ENCODE measurements at regions not wholly inside any gene's neighbourhood (a gene's known extent, or its start where the extent isn't known, plus 50 kb on each side); places are given as distances from the start of the nearest gene placed in this dataset.

DNA sequence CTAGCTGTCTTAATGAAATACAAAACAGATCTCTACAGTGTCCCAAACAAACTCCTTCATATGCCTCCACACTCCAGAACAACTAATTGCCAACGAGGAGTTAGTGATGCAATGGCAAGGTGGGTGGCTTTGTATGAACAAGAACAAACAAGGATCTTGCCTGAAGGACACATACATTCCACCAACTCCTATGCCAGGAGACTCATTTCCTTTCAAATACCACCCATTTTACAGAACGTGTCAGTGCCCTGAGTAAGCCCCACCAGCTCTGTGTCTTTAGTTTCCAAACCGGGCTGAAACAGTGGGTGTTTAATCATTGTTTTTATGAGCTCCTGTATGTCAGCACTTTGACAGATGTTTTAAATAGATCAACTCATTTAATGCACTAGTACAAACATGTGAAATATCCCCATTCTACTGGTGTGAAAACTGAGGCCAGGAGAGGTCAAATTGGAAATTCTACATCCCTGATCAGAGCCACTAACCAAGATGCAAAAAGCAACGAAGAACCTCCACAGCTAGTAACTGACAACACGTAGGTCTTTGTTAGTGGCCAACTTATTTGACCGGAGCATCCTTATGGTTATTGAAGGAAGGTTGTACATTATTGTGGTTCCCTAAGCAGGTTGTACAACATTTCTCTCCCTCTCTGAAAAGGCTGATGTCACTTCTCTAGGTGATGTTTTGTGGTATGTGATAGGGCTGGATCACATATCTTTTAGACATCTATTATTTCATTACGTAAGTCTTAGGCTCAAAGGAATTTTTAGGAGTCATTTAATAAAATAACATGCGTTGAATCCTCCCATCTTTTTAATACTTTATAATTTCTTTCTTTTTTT is 534.9 kb upstream of the TNP1 start:
- no peak for ATAC-seq (ENCODE audit: insufficient read depth, low read depth)
- TF ChIP-seq EZH2 (IDR thresholded peaks at IDR 0.05; ENCODE audit: borderline replicate concordance, low read depth, low read length, severe bottlenecking) = no peak
- TF ChIP-seq, protein P1, sequence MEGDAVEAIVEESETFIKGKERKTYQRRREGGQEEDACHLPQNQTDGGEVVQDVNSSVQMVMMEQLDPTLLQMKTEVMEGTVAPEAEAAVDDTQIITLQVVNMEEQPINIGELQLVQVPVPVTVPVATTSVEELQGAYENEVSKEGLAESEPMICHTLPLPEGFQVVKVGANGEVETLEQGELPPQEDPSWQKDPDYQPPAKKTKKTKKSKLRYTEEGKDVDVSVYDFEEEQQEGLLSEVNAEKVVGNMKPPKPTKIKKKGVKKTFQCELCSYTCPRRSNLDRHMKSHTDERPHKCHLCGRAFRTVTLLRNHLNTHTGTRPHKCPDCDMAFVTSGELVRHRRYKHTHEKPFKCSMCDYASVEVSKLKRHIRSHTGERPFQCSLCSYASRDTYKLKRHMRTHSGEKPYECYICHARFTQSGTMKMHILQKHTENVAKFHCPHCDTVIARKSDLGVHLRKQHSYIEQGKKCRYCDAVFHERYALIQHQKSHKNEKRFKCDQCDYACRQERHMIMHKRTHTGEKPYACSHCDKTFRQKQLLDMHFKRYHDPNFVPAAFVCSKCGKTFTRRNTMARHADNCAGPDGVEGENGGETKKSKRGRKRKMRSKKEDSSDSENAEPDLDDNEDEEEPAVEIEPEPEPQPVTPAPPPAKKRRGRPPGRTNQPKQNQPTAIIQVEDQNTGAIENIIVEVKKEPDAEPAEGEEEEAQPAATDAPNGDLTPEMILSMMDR (IDR thresholded peaks at IDR 0.05; ENCODE audit: borderline replicate concordance, extremely low read depth, low read length, poor library complexity, severe bottlenecking) = no peak
- no peaks in the 10 kb centered on the region for H3K4me1 ChIP-seq (ENCODE audit: insufficient read depth, low read length)

DNA sequence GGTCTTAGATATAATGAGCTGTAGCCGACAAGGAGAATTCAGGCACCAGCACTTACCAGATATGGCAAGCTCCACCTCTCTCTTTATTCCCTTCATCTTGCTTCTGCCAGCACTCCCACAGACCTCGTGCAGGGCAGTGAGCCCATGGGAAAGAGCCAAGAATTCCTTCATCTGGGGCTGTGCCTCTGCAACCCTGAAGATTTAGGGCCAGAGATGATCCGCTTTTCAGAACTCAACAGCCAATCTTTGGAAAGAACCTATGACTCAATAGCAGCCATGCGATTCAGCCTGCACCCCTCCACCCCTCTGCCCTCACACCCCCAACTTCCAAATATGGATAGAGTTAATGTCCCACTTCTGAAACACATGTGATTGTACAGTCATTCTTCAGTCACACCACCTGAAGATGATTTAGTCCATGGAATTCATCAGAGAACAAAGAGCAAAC is 533.7 kb upstream of the TNP1 start:
- H3K9ac ChIP-seq (ENCODE audit: low read depth, low read length) = no peak overlapping the region
- H3K79me2 ChIP-seq (ENCODE audit: insufficient read depth, low read length) = no peaks in the 10 kb centered on the region
- H3K27ac ChIP-seq (ENCODE audit: low read length) = no peak overlapping the region
- TF ChIP-seq, protein P1 (IDR thresholded peaks at IDR 0.05; ENCODE audit: borderline replicate concordance, extremely low read depth, low read length, poor library complexity, severe bottlenecking) = no peak
- no peak for TF ChIP-seq EZH2 (IDR thresholded peaks at IDR 0.05; ENCODE audit: borderline replicate concordance, low read depth, low read length, severe bottlenecking)
- DNase-seq (no peak), ATAC-seq (ENCODE audit: insufficient read depth, low read depth) (no peak)
- no peaks in the 10 kb centered on the region for H3K27me3 ChIP-seq (ENCODE audit: insufficient read depth, low read length, poor library complexity)
- H3K4me1 ChIP-seq (ENCODE audit: insufficient read depth, low read length) = no peaks in the 10 kb centered on the region
- H4K20me1 ChIP-seq (ENCODE audit: insufficient read depth, low read length) = no peaks in the 10 kb centered on the region
- H2AFZ ChIP-seq (ENCODE audit: low read depth, low read length) = no peak overlapping the region
- H3K36me3 ChIP-seq (ENCODE audit: insufficient read depth, low read length) = no peaks in the 10 kb centered on the region
- no peak overlapping the region for H3K4me2 ChIP-seq (ENCODE audit: insufficient read depth, low read length)
- H3K9me3 ChIP-seq (ENCODE audit: insufficient read depth, low read length, severe bottlenecking) = peaks cover 12% of the 10 kb centered on the region
- no peak overlapping the region for H3K4me3 ChIP-seq (ENCODE audit: low read depth in 1 of 2, low read length in 2 of 2)

More for the DNA sequence above, 534.9 kb upstream of the TNP1 start:
- no peaks in the 10 kb centered on the region for H3K79me2 ChIP-seq (ENCODE audit: insufficient read depth, low read length)
- H2AFZ ChIP-seq (ENCODE audit: low read depth, low read length) = no peak overlapping the region
- no peak overlapping the region for H3K4me3 ChIP-seq (ENCODE audit: low read depth in 1 of 2, low read length in 2 of 2)
- no peak overlapping the region for H3K4me2 ChIP-seq (ENCODE audit: insufficient read depth, low read length)
- H3K36me3 ChIP-seq (ENCODE audit: insufficient read depth, low read length) = no peaks in the 10 kb centered on the region
- DNase-seq = no peak
- H3K9ac ChIP-seq (ENCODE audit: low read depth, low read length) = no peak overlapping the region
- no peak overlapping the region for H3K27ac ChIP-seq (ENCODE audit: low read length)
- H3K9me3 ChIP-seq (ENCODE audit: insufficient read depth, low read length, severe bottlenecking) = peaks cover 12% of the 10 kb centered on the region
- H4K20me1 ChIP-seq (ENCODE audit: insufficient read depth, low read length) = no peaks in the 10 kb centered on the region
- H3K27me3 ChIP-seq (ENCODE audit: insufficient read depth, low read length, poor library complexity) = no peaks in the 10 kb centered on the region

DNA sequence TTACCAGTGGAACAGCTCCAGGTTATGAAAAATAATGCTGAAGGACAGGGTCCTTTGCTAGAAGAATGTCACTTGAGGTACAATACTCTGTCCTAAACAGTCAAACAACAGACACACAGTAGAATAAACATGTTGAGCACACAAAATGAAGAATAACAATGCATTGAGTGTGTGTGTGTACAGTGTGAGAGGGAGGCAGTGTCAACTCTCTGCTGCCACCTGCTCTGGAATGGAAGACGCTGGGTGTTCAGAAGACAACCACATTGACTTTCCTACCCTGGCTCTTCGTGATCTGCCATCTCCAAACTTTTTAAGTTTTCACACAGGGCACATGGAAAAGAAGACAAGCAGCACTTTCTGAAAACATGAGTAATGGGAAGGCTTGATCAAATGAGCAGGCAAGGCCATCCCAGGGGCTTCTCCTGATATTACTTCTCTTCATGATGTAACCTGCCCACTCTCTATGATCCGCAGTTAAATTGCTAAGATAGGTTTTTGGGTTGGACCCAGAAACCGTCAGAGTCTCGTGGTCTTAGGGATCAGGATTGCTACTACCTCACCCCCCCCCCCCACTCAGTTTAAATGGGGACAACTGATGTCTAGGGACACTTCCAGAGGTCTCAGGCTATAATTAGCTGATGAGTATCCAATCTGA is 533.2 kb upstream of the TNP1 start:
- no peaks in the 10 kb centered on the region for H4K20me1 ChIP-seq (ENCODE audit: insufficient read depth, low read length)
- H2AFZ ChIP-seq (ENCODE audit: low read depth, low read length) = no peak overlapping the region
- H3K27ac ChIP-seq (ENCODE audit: low read length) = no peak overlapping the region
- DNase-seq (no peak), ATAC-seq (ENCODE audit: insufficient read depth, low read depth) (no peak)
- H3K9me3 ChIP-seq (ENCODE audit: insufficient read depth, low read length, severe bottlenecking) = peaks cover 12% of the 10 kb centered on the region
- no peaks in the 10 kb centered on the region for H3K36me3 ChIP-seq (ENCODE audit: insufficient read depth, low read length)
- no peaks in the 10 kb centered on the region for H3K79me2 ChIP-seq (ENCODE audit: insufficient read depth, low read length)
- TF ChIP-seq, protein P1 (IDR thresholded peaks at IDR 0.05; ENCODE audit: borderline replicate concordance, extremely low read depth, low read length, poor library complexity, severe bottlenecking) = no peak
- TF ChIP-seq EZH2 (IDR thresholded peaks at IDR 0.05; ENCODE audit: borderline replicate concordance, low read depth, low read length, severe bottlenecking) = no peak
- H3K27me3 ChIP-seq (ENCODE audit: insufficient read depth, low read length, poor library complexity) = no peaks in the 10 kb centered on the region
- H3K4me3 ChIP-seq (ENCODE audit: low read depth in 1 of 2, low read length in 2 of 2) = no peak overlapping the region
- no peak overlapping the region for H3K9ac ChIP-seq (ENCODE audit: low read depth, low read length)
- no peaks in the 10 kb centered on the region for H3K4me1 ChIP-seq (ENCODE audit: insufficient read depth, low read length)
- no peak overlapping the region for H3K4me2 ChIP-seq (ENCODE audit: insufficient read depth, low read length)
